UCSD-AML1 (cell line): ENCODE measurements at regions not wholly inside any gene's neighbourhood (a gene's known extent, or its start where the extent isn't known, plus 50 kb on each side); places are given as distances from the start of the nearest gene placed in this dataset.
"Not testable (repeated sequence)": the region's sequence is repeated elsewhere in the genome, so short reads cannot be mapped to it uniquely, and the experiment has no call there.

Experiments used
- DNase-seq: peaks from one replicate; lab custom pipeline; 2025; ENCODE audit not compliant: unreplicated experiment; lab: John Stamatoyannopoulos, UW

DNA sequence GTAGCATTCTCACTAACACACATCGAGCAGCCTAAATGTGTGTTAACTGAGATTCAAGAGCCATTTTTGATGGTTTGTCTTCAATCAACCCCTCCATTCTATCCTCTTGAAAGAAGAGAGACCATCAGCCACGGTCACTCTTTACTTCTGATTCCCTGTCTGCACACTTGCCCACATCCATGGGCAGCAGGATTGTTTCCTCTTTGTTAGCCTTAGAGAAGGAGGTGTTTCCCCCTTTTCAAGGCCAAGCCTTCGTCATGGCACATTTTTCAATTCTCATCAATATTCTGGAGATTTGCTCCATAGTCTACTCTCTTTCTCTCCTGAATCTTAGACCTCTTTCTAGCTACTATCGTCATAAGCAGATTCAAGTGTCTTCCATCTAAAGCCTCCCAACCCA is 522.4 kb upstream of the NAALADL2 start:
- DNase-seq: no peak

DNA sequence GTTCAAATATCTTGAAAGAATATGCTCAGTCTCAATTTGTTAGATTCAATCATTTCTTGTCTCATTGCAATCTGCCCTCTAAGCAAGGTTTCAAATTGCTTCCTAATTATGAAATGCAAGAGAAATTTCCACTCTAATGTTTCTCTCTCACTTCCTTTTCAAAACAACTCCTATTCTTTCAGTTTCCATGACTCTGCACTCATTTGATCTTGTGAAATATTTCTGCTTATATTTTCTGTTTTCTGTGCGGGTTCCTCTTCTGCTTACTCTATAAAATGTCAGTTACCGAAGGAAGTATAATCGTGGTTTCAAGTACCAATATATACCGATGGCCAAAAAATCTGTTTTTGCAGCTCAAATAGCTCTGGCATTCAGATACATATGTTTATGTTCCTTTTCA is 521.9 kb upstream of the NAALADL2 start:
- no peak for DNase-seq

DNA sequence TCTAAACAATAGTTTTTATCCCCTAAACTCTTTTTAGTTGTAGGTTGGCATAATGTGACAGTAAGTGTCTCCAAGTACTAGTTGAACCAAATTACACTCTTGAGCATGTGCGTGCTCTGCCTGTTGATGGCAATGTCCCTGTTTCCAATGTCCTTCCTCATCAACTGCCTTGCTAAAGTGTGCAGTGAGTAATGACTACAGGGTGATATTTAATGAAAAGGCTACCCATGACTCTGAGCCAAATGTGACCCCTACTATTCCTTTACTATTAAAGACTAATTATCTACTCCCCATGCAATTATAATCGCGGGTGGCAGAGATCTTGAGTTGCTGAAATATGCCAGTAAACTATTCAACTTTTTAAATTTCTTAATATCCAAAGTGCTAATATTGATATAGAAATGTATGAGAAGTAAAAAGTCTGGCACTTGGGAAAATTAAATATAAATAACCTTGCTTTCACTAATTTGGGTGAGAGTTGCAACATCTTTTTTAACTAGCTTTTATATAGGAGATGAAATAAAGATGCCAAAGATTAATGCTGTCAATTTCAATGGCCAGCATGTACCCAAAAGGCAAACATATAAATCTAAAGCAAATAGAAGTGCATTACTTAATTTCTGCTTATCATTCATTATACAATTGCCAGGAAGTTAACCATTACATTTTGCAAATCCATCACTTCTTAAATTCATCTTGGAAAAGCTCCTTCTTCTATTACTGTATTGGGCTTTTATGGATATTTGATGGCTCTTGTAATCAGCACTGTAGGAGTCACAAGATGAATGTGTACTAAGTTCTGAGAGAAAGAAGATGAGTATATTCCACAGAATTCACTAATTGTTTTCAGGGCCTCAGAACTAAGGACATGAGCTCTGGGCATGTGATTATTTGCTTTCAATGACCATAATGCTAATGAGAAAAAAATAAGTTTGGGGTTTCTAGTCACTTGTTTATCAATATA is 518.2 kb upstream of the NAALADL2 start:
- no peak for DNase-seq

DNA sequence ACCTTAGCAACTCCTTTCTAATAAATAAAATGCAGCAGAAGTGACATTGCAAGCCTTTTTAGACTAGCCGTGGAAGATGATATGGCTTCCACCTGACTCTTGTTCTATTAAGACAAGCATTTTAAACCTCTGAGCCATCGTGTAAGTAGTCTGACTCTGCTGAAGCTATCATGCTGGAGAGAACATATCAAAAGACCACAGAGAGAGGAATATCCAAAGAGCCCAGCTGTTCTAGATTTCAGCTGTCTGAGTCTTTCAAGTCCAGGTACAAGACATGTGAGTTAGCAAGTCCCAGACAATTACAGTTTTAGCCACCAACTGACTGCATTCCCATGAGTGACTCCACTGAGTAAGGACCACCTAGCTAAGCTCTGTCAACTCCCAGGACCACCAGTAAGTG is 517.0 kb upstream of the NAALADL2 start:
- DNase-seq: no peak

DNA sequence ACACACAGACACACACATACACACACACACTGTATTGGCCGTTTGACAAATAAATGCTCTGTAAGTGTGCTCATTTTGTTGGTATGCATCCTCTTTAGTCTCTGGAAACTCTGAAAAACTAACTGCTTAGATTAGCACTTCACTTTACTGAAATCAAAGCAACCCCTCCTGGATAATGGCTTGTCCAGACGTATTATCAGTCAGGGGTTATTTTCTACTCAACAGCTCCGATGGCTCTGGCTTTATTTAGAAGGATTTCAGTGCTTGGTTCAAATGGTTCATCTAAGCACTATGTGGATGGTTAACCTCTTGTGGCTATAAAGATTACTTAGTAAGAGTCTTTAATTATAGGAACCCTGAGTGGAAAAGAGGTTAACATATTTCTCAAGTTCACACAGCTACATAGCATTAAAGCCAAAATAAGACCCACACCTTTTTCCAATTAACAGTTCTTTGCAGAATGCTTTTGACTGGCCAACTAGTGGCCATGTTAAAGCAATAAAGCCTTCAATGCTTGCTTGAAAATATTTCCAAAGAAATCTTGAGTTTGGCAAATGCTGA is 516.1 kb upstream of the NAALADL2 start:
- DNase-seq: no peak

DNA sequence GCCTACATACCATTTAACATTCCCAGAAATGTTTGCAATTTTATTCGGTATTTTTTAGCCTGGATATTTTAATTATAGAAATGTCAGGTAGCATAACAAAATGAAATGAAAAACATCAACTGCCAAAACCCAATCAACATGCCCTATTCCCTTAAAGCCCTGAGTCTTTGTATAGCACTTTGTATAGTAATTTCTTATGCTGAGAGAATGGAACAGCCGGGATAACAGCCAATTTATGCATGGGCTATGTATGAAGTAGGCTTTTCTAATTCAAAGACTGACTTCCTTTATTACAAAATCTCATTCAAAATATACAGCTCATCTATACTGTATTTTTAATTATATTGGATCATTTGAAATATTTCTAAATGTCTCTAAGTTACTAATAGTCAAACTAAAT is 513.0 kb upstream of the NAALADL2 start:
- no peak for DNase-seq

DNA sequence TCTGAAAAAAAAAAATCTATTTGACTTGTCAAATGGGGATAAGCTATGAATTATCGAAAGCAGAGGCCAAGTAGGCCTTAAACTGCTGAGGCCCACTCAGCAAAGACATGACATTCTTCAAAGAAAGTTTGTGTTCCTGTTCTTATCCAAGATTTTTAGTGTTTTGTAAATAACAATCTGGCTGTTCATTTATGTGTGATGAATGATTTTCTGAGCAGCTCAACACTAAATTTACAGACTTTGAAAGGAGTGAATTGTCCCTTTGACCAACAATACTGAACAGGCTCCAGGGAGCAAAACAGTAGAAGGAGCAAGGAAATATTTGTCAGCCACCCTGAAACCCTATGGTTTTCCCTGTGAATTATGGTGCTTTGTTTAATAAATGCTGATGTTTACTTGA is 512.6 kb upstream of the NAALADL2 start:
- no peak for DNase-seq

DNA sequence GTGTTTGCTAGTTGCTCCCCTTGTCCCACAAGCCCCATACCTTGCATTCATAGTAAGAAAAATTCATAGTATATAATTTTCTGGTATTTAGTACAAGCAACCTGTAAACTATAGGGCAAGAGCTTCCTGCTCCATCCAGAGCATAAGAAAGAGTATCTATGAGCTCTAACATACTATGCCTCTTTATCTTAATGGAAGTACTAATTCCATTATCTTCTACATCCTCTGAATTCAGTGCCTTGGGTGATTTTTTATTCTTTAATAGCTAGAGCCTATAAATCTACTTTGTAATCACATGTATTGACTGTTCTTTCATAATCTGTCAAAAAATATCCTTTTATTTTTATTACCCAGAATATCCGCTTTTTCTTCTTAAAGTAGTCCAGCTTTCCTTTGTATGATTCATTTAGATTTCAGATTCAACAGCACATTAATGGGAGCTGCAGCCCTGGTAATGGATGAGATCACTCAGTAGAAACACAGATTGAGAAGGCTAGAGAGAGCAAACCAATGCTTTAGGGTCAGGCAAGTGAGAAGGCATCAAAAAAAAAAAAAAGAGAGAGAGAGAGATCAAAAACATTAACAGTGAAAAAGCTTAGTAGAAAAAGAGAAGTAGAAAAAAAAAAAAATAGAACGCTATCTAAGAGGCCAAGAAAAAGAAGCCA is 511.5 kb upstream of the NAALADL2 start:
- DNase-seq: no peak

DNA sequence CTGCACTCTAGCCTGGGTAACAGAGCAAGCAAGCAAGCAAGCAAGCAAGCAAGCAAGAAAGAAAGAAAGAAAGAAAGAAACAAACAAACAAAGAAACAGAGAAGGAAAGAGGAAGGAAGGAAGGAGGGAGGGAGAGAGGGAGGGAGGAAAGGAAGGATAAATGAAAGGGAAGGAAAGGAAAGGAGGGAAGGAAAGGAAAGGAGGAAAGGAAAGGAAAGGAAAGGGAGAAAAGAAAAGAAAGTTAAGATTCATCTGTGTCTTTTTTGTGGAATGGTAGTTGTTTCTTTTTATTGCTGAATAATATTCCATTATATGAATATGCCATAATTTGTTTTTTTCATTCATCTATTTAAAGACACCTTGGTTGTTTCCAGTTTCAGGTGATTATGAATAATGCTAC is 506.9 kb upstream of the NAALADL2 start:
- no peak for DNase-seq

DNA sequence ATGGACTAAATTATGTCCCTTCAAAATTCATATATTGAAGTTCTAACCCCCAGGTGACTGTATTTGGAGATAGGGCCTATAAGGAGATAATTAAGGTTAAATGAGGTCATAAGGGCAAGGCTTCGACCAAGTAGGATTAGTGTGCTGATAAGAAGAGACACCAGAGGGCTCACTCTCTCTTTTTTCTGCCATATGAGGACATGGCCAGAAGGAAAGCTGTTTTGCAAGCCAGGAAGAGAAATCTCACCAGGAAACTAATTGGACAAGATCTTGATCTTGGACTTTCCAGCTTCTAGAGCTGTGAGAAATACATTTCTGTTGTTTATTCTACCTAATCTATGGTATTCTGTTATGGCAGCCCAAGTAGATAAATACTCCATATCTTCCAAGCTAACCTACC is 503.6 kb upstream of the NAALADL2 start:
- no peak for DNase-seq

DNA sequence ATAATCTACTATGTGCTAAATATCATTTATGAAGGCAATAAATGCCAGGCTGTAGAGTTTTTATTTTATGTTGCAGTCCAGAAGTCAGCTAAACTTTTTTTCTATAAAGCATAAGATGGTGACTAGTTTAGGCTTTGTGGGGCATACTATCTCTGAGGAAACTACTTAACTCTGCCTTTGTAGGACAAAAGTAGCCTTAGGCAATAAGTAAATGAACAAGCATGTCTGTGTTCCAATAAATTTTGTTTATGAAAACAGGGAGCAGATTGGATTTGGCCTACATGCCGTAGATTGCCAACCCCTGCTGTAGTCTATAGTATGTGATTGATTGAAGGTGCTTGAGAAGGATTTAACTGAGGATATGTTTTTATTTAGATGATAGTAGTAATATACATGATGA is 502.5 kb upstream of the NAALADL2 start:
- no peak for DNase-seq

DNA sequence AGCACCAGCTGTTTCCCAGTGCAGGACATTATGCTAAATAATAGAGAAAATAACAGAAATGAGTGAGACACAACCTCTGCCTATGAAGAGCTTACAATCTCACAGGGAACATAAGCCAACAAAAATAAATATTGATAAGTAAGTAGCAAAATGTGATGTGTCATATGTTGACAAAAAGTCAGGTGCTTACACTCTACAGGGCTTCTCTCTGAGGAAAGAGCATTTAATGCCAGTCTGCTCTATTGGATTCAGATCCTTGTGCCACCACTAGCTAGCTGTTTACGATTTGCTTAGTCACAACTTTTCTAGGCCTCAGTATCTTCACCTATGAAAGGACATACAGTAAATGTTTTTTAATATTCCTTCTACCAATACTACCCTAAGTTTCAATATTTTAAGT is 500.9 kb upstream of the NAALADL2 start:
- DNase-seq: no peak

DNA sequence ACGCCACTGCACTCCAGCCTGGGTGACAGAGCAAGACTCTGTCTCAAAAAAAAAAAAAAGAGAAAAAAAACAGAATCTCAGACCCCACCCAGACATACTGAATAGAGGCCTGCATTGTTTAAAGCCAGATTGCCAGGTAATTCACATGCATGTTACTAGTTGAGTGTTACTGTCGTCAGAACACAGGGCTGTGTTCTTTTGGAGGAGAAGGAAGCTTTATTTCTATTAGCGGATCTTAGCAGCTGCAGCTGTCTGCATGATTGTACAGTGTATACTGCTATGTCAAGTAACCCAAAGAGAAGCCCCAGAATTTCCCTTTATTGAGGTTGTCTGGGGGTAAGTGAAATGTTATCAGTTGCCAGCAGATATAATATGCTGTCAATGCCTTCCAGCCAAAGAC is 496.6 kb upstream of the NAALADL2 start:
- no peak for DNase-seq

DNA sequence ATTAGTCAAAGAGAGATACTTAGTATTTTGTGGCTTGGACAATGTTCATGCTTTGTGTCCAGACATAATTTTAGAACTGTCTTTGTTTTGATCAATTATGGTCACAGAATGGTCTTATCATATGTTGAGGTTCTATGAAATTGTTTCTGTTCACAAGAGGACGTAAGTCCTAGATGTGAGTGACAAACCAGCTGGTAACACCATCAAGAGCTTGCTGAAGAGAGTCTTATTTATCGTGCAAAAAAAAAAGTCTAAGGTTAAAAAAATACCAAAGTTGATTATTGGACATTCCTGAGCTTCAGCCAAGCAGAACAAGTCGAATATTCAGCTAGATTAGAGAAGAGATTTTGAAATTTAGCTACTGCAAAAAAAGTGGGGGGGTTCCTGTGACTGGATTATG is 495.9 kb upstream of the NAALADL2 start:
- no peak for DNase-seq

DNA sequence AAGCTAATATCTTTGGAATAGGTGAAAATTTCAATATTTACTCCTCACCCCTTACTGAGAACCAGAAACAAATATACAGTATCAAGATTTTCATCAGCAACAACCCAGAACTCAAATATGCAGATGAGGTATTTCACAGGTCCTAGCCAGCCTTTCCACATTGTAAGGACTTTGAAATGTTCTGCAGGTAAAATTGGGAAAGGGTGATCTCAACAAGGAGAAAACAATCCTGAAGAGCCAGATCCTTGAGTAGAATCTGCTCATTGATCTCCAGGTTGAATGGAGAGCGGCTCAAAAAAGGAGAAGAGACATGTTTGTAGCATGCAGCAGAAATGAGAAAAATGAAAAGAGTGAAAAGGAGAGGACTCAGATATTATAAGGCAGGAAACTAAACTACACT is 493.3 kb upstream of the NAALADL2 start:
- no peak for DNase-seq

DNA sequence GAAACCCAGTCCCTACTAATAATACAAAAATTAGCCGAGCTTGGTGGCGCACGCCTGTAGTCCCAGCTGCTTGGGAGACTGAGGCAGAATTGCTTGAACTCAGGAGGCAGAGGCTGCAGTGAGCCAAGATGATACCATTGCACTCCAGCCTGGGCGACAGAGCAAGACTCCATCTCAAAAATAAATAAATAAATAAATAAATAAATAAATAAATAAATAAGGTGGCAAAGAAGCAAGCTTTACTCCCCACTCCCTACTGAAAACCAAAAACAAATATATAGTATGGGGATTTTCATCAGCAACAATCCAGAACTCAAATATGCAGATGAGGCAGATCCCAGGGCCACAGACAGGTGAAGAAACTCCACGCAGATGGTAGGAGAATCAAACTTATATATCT is 492.2 kb upstream of the NAALADL2 start:
- not testable (repeated sequence) for DNase-seq

DNA sequence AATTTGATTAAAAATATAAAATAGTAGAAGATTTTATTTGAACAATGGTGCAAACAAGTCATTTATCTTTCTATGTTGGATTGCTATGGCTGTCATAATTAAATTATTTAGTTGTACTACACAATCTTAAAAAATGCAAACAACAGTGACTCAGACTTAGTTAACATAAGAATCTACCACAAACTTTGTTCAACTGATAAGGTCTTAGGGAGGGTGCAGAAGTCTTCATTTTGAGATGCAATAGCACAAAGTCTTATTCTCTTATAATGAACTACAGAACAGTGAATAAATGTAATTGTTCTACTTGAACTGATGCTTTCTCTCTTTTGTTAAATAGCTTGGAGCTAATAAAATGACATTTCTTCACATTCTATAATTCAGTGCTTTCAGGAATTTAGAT is 482.8 kb upstream of the NAALADL2 start:
- DNase-seq: no peak

DNA sequence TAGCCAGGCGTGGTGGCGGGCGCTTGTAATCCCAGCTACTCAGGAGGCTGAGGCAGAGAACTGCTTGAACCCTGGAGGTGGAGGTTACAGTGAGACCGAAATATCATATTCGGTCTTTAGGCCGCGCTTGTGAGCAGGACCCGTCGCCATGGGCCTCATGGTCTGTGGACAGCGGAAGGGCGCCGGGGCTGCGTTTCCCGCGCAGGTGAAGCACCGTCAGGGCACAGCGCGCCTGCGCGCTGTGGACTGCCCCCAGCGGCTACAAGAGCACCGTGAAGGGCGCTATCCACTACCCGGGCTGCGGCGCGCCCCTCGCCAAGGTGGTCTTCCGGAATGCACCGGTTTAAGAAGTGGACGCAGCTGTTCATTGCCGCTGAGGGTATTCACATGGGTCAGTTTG is 482.0 kb upstream of the NAALADL2 start:
- DNase-seq: no peak

DNA sequence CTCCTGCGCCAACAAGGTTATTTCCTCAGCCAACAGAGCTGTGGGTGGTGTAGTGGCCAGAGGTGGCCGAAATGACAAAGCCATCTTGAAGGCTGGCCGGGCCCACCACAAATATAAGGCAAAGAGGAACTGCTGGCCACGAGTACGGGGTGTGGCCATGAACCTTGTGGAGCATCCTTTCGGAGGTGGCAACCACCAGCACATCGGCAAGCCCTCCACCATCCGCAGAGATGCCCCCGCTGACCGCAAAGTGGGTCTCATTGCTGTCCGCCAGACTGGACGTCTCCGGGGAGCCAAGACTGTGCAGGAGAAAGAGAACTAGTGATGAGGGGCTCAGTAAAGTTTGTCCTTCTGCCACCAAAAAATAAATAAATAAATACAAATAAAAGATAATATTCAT is 481.4 kb upstream of the NAALADL2 start:
- no peak for DNase-seq

DNA sequence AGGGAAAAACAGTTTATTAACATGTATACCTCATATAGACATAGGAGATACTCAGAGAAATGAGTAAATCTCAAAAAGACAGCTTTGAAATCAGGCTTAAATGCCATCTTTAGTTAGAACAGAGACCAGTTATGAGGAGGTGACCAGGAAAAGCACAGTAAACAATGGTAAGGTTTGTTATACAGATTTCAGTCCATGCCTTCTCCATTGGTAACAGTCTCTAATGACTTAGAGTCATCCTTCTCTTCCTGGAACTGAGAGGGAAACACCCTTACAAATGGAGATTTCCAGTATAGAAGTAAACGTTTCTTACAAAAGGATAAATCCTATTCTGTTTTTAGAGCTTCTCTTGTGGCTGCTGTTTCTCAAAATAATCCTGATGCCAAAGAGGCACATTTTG is 476.3 kb upstream of the NAALADL2 start:
- no peak for DNase-seq

DNA sequence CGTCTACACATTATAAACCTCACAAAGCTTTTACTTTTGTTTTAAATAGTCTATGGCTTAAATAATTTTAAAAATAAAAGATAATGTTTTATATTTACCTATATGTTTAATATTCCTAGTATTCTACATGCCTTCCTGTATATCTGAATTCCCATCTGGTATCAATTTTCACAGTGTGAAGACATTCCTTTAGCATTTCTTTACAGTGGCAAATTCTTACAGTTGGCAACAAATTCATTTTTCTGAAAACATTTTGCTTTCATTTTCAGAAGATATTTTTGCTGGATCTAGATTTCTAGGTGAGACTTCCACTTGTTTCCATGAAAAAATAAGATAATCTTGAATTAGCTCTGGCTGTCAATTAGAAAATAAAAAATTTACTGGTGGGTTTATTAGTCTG is 471.4 kb upstream of the NAALADL2 start:
- no peak for DNase-seq

DNA sequence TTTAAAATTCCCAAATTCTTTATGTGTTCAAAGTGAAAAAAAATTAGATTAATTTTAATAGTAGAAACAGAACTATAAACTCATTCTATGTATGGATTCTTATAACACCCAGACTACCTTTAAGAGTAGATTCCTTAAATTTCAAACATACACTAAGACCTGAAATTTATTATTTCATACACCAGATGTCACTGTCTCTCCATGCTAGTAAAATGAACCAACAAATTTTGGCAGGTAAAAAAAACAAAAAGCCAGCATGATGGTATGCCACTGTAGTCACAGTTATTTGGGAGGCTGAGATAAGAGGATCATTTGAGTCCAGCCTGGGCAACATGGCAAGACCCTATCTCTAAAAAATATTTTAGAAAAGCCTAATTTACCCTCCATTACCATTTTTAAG is 461.3 kb upstream of the NAALADL2 start:
- DNase-seq: no peak
